H9 (cell line): ENCODE measurements at regions not wholly inside any gene's neighbourhood (a gene's known extent, or its start where the extent isn't known, plus 50 kb on each side); places are given as distances from the start of the nearest gene placed in this dataset.

Source experiments
- DNase-seq: peaks from one replicate; pipeline ENCODE4 v3.0.0-alpha.2; 2017
- H2AFZ ChIP-seq: one replicate; pipeline ENCODE4 v1.6.1; 2013; ENCODE audit warnings: mild to moderate bottlenecking, low read length, control low read depth, moderate library complexity
- H2AK5ac ChIP-seq: 2 replicates; pipeline ENCODE4 v1.6.1; 2013; ENCODE audit warnings: low read length, control low read depth, mixed read lengths; ENCODE audit not compliant: insufficient read length
- H2BK120ac ChIP-seq: one replicate; pipeline ENCODE4 v1.6.1; 2013; ENCODE audit warnings: low read depth, mild to moderate bottlenecking, low read length, control low read depth, inconsistent platforms; ENCODE audit not compliant: poor library complexity, severe bottlenecking
- H2BK12ac ChIP-seq: 2 replicates; pipeline ENCODE4 v1.6.1; 2013; ENCODE audit warnings: low read length, control low read depth, mixed read lengths, low read depth; ENCODE audit not compliant: insufficient read length
- H2BK15ac ChIP-seq: 2 replicates; pipeline ENCODE4 v1.6.1; 2013; ENCODE audit warnings: low read depth, low read length, control low read depth
- H2BK20ac ChIP-seq: one replicate; pipeline ENCODE4 v1.6.1; 2013; ENCODE audit warnings: low read depth, mild to moderate bottlenecking, low read length, control low read depth, inconsistent platforms; ENCODE audit not compliant: poor library complexity, severe bottlenecking
- H2BK5ac ChIP-seq: 2 replicates; pipeline ENCODE4 v1.6.1; 2013; ENCODE audit warnings: low read length, control low read depth, mixed read lengths; ENCODE audit not compliant: insufficient read length
- H3K14ac ChIP-seq: 2 replicates; pipeline ENCODE4 v1.6.1; 2013; ENCODE audit warnings: low read length, control low read depth; ENCODE audit not compliant: insufficient read depth
- H3K18ac ChIP-seq: 2 replicates; pipeline ENCODE4 v1.6.1; 2013; ENCODE audit warnings: low read depth, mild to moderate bottlenecking, mixed read lengths, low read length, control low read depth; ENCODE audit not compliant: insufficient read length
- H3K23ac ChIP-seq: 2 replicates; pipeline ENCODE4 v1.6.1; 2013; ENCODE audit warnings: low read length, control low read depth, mixed read lengths, low read depth; ENCODE audit not compliant: insufficient read length
- H3K23me2 ChIP-seq: 2 replicates; pipeline ENCODE4 v1.6.1; 2013; ENCODE audit warnings: low read depth, mild to moderate bottlenecking, mixed read lengths, low read length, control low read depth; ENCODE audit not compliant: insufficient read length, poor library complexity, severe bottlenecking
- H3K27ac ChIP-seq: 2 replicates; pipeline ENCODE4 v1.5.1; 2013; ENCODE audit warnings: low read length, control low read depth, mixed read lengths, low read depth; ENCODE audit not compliant: insufficient read length
- H3K27me3 ChIP-seq: 2 replicates; pipeline ENCODE4 v1.6.1; 2013; ENCODE audit warnings: low read length, control low read depth, inconsistent platforms; ENCODE audit not compliant: insufficient read depth
- H3K4ac ChIP-seq: 2 replicates; pipeline ENCODE4 v1.6.1; 2013; ENCODE audit warnings: low read depth, mild to moderate bottlenecking, control low read depth, inconsistent platforms, low read length, moderate library complexity
- H3K4me1 ChIP-seq: 2 replicates; pipeline ENCODE4 v1.6.1; 2013; ENCODE audit warnings: low read length, control low read depth, inconsistent platforms; ENCODE audit not compliant: insufficient read depth
- H3K4me2 ChIP-seq: 2 replicates; pipeline ENCODE4 v1.6.1; 2013; ENCODE audit warnings: low read length, control low read depth, mixed read lengths; ENCODE audit not compliant: insufficient read length, insufficient read depth
- H3K56ac ChIP-seq: 2 replicates; pipeline ENCODE4 v1.6.1; 2013; ENCODE audit warnings: low read depth, mild to moderate bottlenecking, mixed read lengths, low read length, control low read depth; ENCODE audit not compliant: insufficient read length
- H3K79me1 ChIP-seq: 2 replicates; pipeline ENCODE4 v1.6.1; 2013; ENCODE audit warnings: low read depth, mild to moderate bottlenecking, moderate library complexity, low read length, control low read depth, inconsistent platforms; ENCODE audit not compliant: insufficient read depth, poor library complexity, severe bottlenecking
- H3K79me2 ChIP-seq: 2 replicates; pipeline ENCODE4 v1.6.1; 2013; ENCODE audit warnings: low read length, control low read depth, inconsistent platforms; ENCODE audit not compliant: insufficient read depth
- H3K9ac ChIP-seq: 2 replicates; pipeline ENCODE4 v1.6.1; 2013; ENCODE audit warnings: low read length, control low read depth, mixed read lengths; ENCODE audit not compliant: insufficient read length; ENCODE audit errors: extremely low read depth
- H3K9me3 ChIP-seq: one replicate; pipeline ENCODE4 v1.6.1; 2013; ENCODE audit warnings: low read depth, low read length, inconsistent platforms; ENCODE audit not compliant: control insufficient read depth
- H3T11ph ChIP-seq: one replicate; pipeline ENCODE4 v1.6.1; 2013; ENCODE audit warnings: mild to moderate bottlenecking, low read length, control low read depth, inconsistent platforms
- H4K20me1 ChIP-seq: one replicate; pipeline ENCODE4 v1.6.1; 2013; ENCODE audit not compliant: control insufficient read depth, insufficient read length, insufficient read depth
- H4K5ac ChIP-seq: 2 replicates; pipeline ENCODE4 v1.6.1; 2013; ENCODE audit warnings: low read depth, mild to moderate bottlenecking, mixed read lengths, low read length, control low read depth; ENCODE audit not compliant: insufficient read length
- H4K8ac ChIP-seq: replicated peaks from 2 replicates; pipeline ENCODE4 v1.6.1; 2013; ENCODE audit warnings: low read length, control low read depth, mixed read lengths, low read depth; ENCODE audit not compliant: insufficient read length
- H4K91ac ChIP-seq: 2 replicates; pipeline ENCODE4 v1.6.1; 2013; ENCODE audit warnings: low read depth, mild to moderate bottlenecking, moderate library complexity, mixed read lengths, low read length, control low read depth; ENCODE audit not compliant: insufficient read length
- H3K27ac Mint-ChIP-seq, 3 experiments: 2 replicates in 2 of 3; 3 replicates in 1 of 3; pipeline ENCODE4 v1.8.0; 2020 to 2021; ENCODE audit warnings: mixed read lengths in 3 of 3, mild to moderate bottlenecking in 1 of 3, moderate library complexity in 1 of 3
- H3K27me3 Mint-ChIP-seq: 2 replicates; pipeline ENCODE4 v1.8.0; 2021; ENCODE audit warnings: low read depth, mild to moderate bottlenecking, moderate library complexity, mixed read lengths
- H3K36me3 Mint-ChIP-seq, 3 experiments: 2 replicates in 2 of 3; 3 replicates in 1 of 3; pipeline ENCODE4 v1.8.0; 2020 to 2021; ENCODE audit warnings: low read depth in 3 of 3, mixed read lengths in 3 of 3; ENCODE audit not compliant: insufficient read depth in 1 of 3
- H3K4me1 Mint-ChIP-seq, 2 experiments: 2 replicates each; pipeline ENCODE4 v1.8.0; 2020; ENCODE audit warnings: mixed read lengths in 2 of 2
- H3K4me3 Mint-ChIP-seq, 2 experiments: 2 replicates in 1 of 2; 3 replicates in 1 of 2; pipeline ENCODE4 v1.8.0; 2020 to 2021; ENCODE audit warnings: mild to moderate bottlenecking in 2 of 2, mixed read lengths in 2 of 2, moderate library complexity in 1 of 2
- H3K9me3 Mint-ChIP-seq, 2 experiments: 2 replicates in 1 of 2; 3 replicates in 1 of 2; pipeline ENCODE4 v1.8.0; 2020; ENCODE audit warnings: mild to moderate bottlenecking in 2 of 2, mixed read lengths in 2 of 2, moderate library complexity in 1 of 2
- WGBS: extraction: QIAGEN DNeasy Blood & Tissue Kit; methylation state at CpG from one replicate; pipeline ENCODE4 v1.1.7; 2013; ENCODE audit warnings: missing lambda C conversion rate, low lambda C conversion rate, mixed read lengths; ENCODE audit not compliant: insufficient read length; ENCODE audit errors: extremely low coverage; 5-methylcytosine and 5-hydroxymethylcytosine counted together
- TF ChIP-seq, protein P1 (sequence below): fragments of 200-600 bp; sonication (generic); conservative IDR thresholded peaks from 3 replicates; pipeline ENCODE4 v1.8.0; 2021; ENCODE audit warnings: antibody characterized with exemption, mild to moderate bottlenecking

DNA sequence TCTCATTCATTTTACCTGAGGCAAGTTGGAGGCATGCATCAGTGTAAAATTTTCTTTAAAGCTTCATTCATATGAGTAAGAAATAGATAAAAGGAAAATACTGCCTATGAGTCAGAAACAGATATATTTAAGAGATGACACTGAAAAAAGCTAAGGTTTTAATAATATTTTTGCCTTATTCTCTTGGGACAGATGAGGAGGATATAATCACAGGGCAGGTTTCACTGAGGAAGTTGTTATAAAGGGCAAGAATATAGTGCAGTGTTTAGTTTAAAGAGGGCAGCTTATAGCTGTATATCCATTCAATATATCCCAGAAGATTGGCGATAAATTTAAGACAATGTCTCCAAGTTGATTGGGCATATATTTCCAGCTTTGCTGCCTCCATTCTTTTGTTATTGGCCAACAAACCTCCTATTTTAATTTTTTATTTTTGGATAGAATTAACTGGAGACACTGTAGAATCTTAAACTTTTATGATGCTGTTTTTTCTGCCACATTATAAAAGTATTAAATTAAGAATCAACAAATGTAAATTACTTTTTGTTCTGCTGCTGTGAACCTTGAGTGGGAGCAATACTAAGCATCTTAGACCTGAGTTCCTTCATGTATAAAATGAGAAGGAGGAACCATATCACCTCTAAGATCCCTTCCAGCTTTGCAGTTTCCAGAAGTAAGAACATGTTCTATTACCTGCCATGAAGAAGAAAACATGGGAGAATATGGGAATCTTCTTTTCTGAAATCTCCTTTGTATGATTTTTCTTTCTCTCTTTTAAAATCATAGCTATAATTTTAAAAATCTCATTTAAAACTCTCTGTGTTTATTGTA is 171.6 kb downstream of the S1PR1 start:
- no peak overlapping the region for H2BK20ac ChIP-seq
- no peak overlapping the region for H2BK12ac ChIP-seq
- no peak overlapping the region for H3K56ac ChIP-seq
- no peak overlapping the region for H3K27ac ChIP-seq
- no peak overlapping the region for H3T11ph ChIP-seq
- H3K36me3 Mint-ChIP-seq = no peaks in the 10 kb centered on the region
- no peaks in the 10 kb centered on the region for H3K9me3 Mint-ChIP-seq
- H4K8ac ChIP-seq = no peak overlapping the region
- no peak overlapping the region for H2BK15ac ChIP-seq
- H2AFZ ChIP-seq = no peak overlapping the region
- no peak overlapping the region for H3K4ac ChIP-seq
- no peaks in the 10 kb centered on the region for H4K20me1 ChIP-seq
- no peak overlapping the region for H3K23ac ChIP-seq
- no peak overlapping the region for H2AK5ac ChIP-seq
- no peak overlapping the region for H3K4me3 Mint-ChIP-seq
- no peaks in the 10 kb centered on the region for H3K4me1 ChIP-seq
- no peak overlapping the region for H3K4me2 ChIP-seq
- TF ChIP-seq, protein P1, sequence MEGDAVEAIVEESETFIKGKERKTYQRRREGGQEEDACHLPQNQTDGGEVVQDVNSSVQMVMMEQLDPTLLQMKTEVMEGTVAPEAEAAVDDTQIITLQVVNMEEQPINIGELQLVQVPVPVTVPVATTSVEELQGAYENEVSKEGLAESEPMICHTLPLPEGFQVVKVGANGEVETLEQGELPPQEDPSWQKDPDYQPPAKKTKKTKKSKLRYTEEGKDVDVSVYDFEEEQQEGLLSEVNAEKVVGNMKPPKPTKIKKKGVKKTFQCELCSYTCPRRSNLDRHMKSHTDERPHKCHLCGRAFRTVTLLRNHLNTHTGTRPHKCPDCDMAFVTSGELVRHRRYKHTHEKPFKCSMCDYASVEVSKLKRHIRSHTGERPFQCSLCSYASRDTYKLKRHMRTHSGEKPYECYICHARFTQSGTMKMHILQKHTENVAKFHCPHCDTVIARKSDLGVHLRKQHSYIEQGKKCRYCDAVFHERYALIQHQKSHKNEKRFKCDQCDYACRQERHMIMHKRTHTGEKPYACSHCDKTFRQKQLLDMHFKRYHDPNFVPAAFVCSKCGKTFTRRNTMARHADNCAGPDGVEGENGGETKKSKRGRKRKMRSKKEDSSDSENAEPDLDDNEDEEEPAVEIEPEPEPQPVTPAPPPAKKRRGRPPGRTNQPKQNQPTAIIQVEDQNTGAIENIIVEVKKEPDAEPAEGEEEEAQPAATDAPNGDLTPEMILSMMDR = no peak
- H3K27me3 ChIP-seq = no peaks in the 10 kb centered on the region
- DNase-seq = no peak
- no peak overlapping the region for H2BK5ac ChIP-seq
- no peak overlapping the region for H3K27ac Mint-ChIP-seq
- peaks cover 4% of the 10 kb centered on the region in 2 experiments; a peak in 2 of 4 replicates for H3K4me1 Mint-ChIP-seq
- WGBS = no CpG with 5 or more reads among the region's 1 CpG
- no peak overlapping the region for H3K18ac ChIP-seq
- no peaks in the 10 kb centered on the region for H3K27me3 Mint-ChIP-seq
- no peak overlapping the region for H2BK120ac ChIP-seq
- H3K23me2 ChIP-seq = no peaks in the 10 kb centered on the region
- H3K79me1 ChIP-seq = no peaks in the 10 kb centered on the region
- no peaks in the 10 kb centered on the region for H3K79me2 ChIP-seq
- no peak overlapping the region for H3K9ac ChIP-seq
- H3K14ac ChIP-seq = no peak overlapping the region
- no peak overlapping the region for H4K5ac ChIP-seq
- H4K91ac ChIP-seq = no peak overlapping the region
- H3K9me3 ChIP-seq = no peaks in the 10 kb centered on the region
